ENCODE measurements at regions not wholly inside any gene's neighbourhood (a gene's known extent, or its start where the extent isn't known, plus 50 kb on each side); places are given as distances from the start of the nearest gene placed in this dataset.
"Not testable (repeated sequence)": the region's sequence is repeated elsewhere in the genome, so short reads cannot be mapped to it uniquely, and the experiment has no call there.

DNA sequence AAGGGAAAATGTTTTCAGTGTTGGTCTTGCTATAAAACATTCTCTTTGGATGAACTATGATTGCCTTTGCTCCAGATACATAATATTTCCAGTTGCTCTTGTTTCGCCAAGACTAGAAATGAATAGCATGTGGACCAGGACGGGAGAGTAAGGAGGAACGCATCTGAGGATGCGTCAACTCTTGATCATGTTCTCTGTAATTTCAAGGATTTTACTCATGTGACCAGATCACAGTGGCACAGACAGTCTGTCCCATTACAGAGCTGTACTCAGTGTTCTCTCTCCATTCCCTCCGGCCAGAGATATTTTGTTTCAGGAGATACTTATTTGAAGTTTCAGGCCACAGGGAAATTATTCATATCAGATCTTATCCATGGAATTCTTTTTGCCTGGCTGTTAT, 266.6 kb downstream of the MID1IP1 start:
- 93 to 100% methylated on average over 2 to 3 of the region's 5 CpGs for WGBS, 2 experiments (ENCODE audit: insufficient coverage in 2 of 2)
- Histone ChIP-seq H3K36me3 (ENCODE audit: control insufficient read depth, insufficient read depth, low read length) (no peaks in the 10 kb centered on the region), H3K27ac (ENCODE audit: low read depth, low read length, severe bottlenecking) (no peak overlapping the region), H3K4me3 (ENCODE audit: extremely low read depth, insufficient read depth, low read length, poor library complexity, severe bottlenecking) (no peak overlapping the region), H3K9me3 (ENCODE audit: control insufficient read depth, low read length) (no peaks in the 10 kb centered on the region), H3K4me1 (ENCODE audit: control insufficient read depth, insufficient read depth, low read length, poor library complexity, severe bottlenecking) (no peaks in the 10 kb centered on the region)

GRCh38 chrX:39068634-39069033, 267.4 kb downstream of the MID1IP1 start:
- WGBS, 2 experiments (ENCODE audit: insufficient coverage in 2 of 2): no CpG with 5 or more reads among the region's 1 CpG
- not testable (repeated sequence) for H3K4me3 ChIP-seq (ENCODE audit: extremely low read depth, insufficient read depth, low read length, poor library complexity, severe bottlenecking); H3K36me3 ChIP-seq (ENCODE audit: control insufficient read depth, insufficient read depth, low read length); H3K4me1 ChIP-seq (ENCODE audit: control insufficient read depth, insufficient read depth, low read length, poor library complexity, severe bottlenecking); H3K27ac ChIP-seq (ENCODE audit: low read depth, low read length, severe bottlenecking); H3K9me3 ChIP-seq (ENCODE audit: control insufficient read depth, low read length)

DNA sequence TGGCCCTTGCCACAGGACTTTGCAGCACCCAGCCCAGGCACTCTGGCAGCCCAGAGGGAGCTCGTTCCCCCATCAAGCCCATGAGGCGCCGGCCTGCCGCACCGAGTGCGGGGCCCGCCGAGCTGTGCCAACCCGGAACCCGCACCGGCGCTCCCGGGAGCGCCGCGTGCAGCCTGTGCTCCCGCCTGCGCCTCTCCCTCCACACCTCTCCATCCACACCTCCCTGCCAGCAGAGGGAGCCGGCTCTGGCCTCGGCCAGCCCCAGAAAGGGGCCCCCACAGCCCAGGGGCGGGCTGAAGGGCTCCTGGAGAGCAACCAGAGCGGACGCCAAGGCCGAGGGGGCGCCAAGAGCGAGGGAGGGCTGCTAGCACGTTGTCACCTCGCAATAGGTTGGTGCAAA, 268.8 kb downstream of the MID1IP1 start:
- H3K36me3 ChIP-seq (ENCODE audit: control insufficient read depth, insufficient read depth, low read length): no peaks in the 10 kb centered on the region
- no peaks in the 10 kb centered on the region for H3K4me1 ChIP-seq (ENCODE audit: control insufficient read depth, insufficient read depth, low read length, poor library complexity, severe bottlenecking)
- H3K4me3 ChIP-seq (ENCODE audit: extremely low read depth, insufficient read depth, low read length, poor library complexity, severe bottlenecking): no peak overlapping the region
- no peak overlapping the region for H3K27ac ChIP-seq (ENCODE audit: low read depth, low read length, severe bottlenecking)
- 90% methylated on average over 2 of the region's 28 CpGs; no CpG with 5 or more reads in 1 of the 2 experiments for WGBS, 2 experiments (ENCODE audit: insufficient coverage in 2 of 2)
- no peaks in the 10 kb centered on the region for H3K9me3 ChIP-seq (ENCODE audit: control insufficient read depth, low read length)

- Histone ChIP-seq H3K4me1 (ENCODE audit: control insufficient read depth, insufficient read depth, low read length, poor library complexity, severe bottlenecking) (no peaks in the 10 kb centered on the region), H3K9me3 (ENCODE audit: control insufficient read depth, low read length) (no peaks in the 10 kb centered on the region), H3K4me3 (ENCODE audit: extremely low read depth, insufficient read depth, low read length, poor library complexity, severe bottlenecking) (no peak overlapping the region), H3K36me3 (ENCODE audit: control insufficient read depth, insufficient read depth, low read length) (no peaks in the 10 kb centered on the region), H3K27ac (ENCODE audit: low read depth, low read length, severe bottlenecking) (no peak overlapping the region)
- no CpG with 5 or more reads among the region's 2 CpGs for WGBS, 2 experiments (ENCODE audit: insufficient coverage in 2 of 2)
Observed at GRCh38 chrX:39073131-39073530, 271.9 kb downstream of the MID1IP1 start.

DNA sequence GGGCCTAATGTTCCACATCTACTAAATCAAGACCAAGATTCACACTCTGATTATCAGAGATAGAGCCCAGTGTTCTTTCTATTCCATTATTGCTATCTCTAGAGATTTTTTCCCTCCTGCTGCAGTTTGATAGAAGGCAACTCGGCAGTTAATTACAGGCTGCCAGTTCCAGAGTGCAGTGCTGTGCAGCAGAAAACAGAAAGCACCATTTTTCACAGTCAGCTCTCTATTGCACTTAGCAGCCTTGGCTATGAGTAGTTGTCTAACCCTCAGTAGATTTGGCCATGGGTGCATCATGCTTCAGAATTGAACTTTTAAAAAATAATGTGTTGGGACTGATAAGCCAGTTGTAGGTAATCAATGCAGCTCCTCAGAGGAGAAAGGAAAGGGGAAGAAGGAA, 295.3 kb downstream of the MID1IP1 start:
- WGBS, 2 experiments (ENCODE audit: insufficient coverage in 2 of 2): 100% methylated on average over 1 of the region's 1 CpG; no CpG with 5 or more reads in 1 of the 2 experiments
- Histone ChIP-seq H3K36me3 (ENCODE audit: control insufficient read depth, insufficient read depth, low read length) (no peaks in the 10 kb centered on the region), H3K4me1 (ENCODE audit: control insufficient read depth, insufficient read depth, low read length, poor library complexity, severe bottlenecking) (no peaks in the 10 kb centered on the region), H3K9me3 (ENCODE audit: control insufficient read depth, low read length) (no peaks in the 10 kb centered on the region), H3K27ac (ENCODE audit: low read depth, low read length, severe bottlenecking) (no peak overlapping the region), H3K4me3 (ENCODE audit: extremely low read depth, insufficient read depth, low read length, poor library complexity, severe bottlenecking) (no peak overlapping the region)

DNA sequence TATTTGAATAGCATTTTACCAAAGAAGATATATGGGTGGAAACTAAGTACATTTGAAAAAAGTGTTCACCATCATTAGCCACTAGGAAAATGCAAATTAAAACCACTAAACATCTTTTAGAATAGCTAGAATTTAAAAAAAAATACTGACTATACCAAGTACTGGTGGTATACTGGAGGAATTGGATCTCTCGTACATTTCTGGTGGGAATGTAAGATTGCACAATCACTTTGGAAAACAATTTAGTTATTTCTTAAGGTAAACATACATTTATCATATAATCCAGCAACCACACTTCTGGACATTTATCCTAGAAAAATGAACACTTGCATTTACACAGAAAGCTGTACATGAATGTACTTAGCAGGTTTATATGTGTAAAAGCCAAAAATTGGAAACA, 303.5 kb downstream of the MID1IP1 start:
- Histone ChIP-seq H3K4me1 (ENCODE audit: control insufficient read depth, insufficient read depth, low read length, poor library complexity, severe bottlenecking) (no peaks in the 10 kb centered on the region), H3K36me3 (ENCODE audit: control insufficient read depth, insufficient read depth, low read length) (no peaks in the 10 kb centered on the region), H3K9me3 (ENCODE audit: control insufficient read depth, low read length) (no peaks in the 10 kb centered on the region), H3K27ac (ENCODE audit: low read depth, low read length, severe bottlenecking) (no peak overlapping the region), H3K4me3 (ENCODE audit: extremely low read depth, insufficient read depth, low read length, poor library complexity, severe bottlenecking) (no peak overlapping the region)
- WGBS, 2 experiments (ENCODE audit: insufficient coverage in 2 of 2): no CpG with 5 or more reads among the region's 1 CpG

GRCh38 chrX:39112143-39112542, 310.9 kb downstream of the MID1IP1 start:
- Histone ChIP-seq H3K36me3 (ENCODE audit: control insufficient read depth, insufficient read depth, low read length) (no peaks in the 10 kb centered on the region), H3K9me3 (ENCODE audit: control insufficient read depth, low read length) (no peaks in the 10 kb centered on the region), H3K27ac (ENCODE audit: low read depth, low read length, severe bottlenecking) (no peak overlapping the region), H3K4me3 (ENCODE audit: extremely low read depth, insufficient read depth, low read length, poor library complexity, severe bottlenecking) (no peak overlapping the region), H3K4me1 (ENCODE audit: control insufficient read depth, insufficient read depth, low read length, poor library complexity, severe bottlenecking) (no peaks in the 10 kb centered on the region)
- 100% methylated on average over 1 of the region's 3 CpGs; no CpG with 5 or more reads in 1 of the 2 experiments for WGBS, 2 experiments (ENCODE audit: insufficient coverage in 2 of 2)

DNA sequence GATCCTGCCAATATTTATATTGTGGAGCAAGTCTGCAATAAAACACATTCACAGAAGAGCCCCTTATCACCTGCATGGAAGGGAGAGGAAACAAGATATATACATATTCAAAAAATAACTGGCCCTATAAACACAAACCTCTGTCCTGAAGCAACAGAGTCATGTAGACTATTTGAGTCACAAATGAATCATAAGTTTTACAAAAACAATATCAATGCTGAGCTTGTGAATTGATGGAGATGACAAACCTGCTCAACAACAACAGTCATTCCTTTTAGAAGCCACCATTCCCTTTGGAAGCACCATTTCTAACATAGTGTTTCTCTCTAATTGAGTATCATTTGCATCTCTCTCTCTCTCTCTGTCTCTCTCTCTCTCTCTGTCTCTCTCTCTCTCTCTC, 313.9 kb downstream of the MID1IP1 start:
- no peaks in the 10 kb centered on the region for H3K4me1 ChIP-seq (ENCODE audit: control insufficient read depth, insufficient read depth, low read length, poor library complexity, severe bottlenecking)
- H3K9me3 ChIP-seq (ENCODE audit: control insufficient read depth, low read length): no peaks in the 10 kb centered on the region
- H3K27ac ChIP-seq (ENCODE audit: low read depth, low read length, severe bottlenecking): no peak overlapping the region
- H3K4me3 ChIP-seq (ENCODE audit: extremely low read depth, insufficient read depth, low read length, poor library complexity, severe bottlenecking): no peak overlapping the region
- H3K36me3 ChIP-seq (ENCODE audit: control insufficient read depth, insufficient read depth, low read length): no peaks in the 10 kb centered on the region

GRCh38 chrX:39117101-39117500, 315.8 kb downstream of the MID1IP1 start:
- Histone ChIP-seq H3K4me3 (ENCODE audit: extremely low read depth, insufficient read depth, low read length, poor library complexity, severe bottlenecking) (no peak overlapping the region), H3K4me1 (ENCODE audit: control insufficient read depth, insufficient read depth, low read length, poor library complexity, severe bottlenecking) (no peaks in the 10 kb centered on the region), H3K36me3 (ENCODE audit: control insufficient read depth, insufficient read depth, low read length) (no peaks in the 10 kb centered on the region), H3K9me3 (ENCODE audit: control insufficient read depth, low read length) (no peaks in the 10 kb centered on the region), H3K27ac (ENCODE audit: low read depth, low read length, severe bottlenecking) (no peak overlapping the region)
- 75% methylated on average over 1 of the region's 2 CpGs; no CpG with 5 or more reads in 1 of the 2 experiments for WGBS, 2 experiments (ENCODE audit: insufficient coverage in 2 of 2)

DNA sequence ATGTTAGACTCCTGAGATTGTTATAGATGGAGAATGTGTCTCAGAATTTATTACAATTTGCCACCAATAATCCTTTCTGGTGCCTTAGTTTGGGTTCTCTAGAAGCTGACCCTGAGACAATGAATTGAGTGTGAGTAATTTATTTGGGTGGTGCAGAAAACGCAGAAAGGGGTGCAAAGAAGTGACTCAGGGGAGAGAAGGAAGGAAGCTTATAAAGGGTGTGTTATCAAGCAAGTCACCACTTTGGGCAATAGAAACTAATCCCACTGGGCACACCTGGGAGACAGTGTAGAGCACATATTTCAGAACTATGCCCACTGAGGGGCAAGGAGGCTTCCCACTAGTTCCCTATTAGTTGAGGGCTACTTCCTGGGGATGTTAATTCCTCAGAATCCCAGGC, 320.6 kb downstream of the MID1IP1 start:
- no peak overlapping the region for H3K27ac ChIP-seq (ENCODE audit: low read depth, low read length, severe bottlenecking)
- H3K36me3 ChIP-seq (ENCODE audit: control insufficient read depth, insufficient read depth, low read length): no peaks in the 10 kb centered on the region
- 100% methylated on average over 1 of the region's 1 CpG; no CpG with 5 or more reads in 1 of the 2 experiments for WGBS, 2 experiments (ENCODE audit: insufficient coverage in 2 of 2)
- no peaks in the 10 kb centered on the region for H3K4me1 ChIP-seq (ENCODE audit: control insufficient read depth, insufficient read depth, low read length, poor library complexity, severe bottlenecking)
- H3K9me3 ChIP-seq (ENCODE audit: control insufficient read depth, low read length): no peaks in the 10 kb centered on the region
- no peak overlapping the region for H3K4me3 ChIP-seq (ENCODE audit: extremely low read depth, insufficient read depth, low read length, poor library complexity, severe bottlenecking)

GRCh38 chrX:39125834-39126233, 324.6 kb downstream of the MID1IP1 start:
- Histone ChIP-seq H3K4me1 (ENCODE audit: control insufficient read depth, insufficient read depth, low read length, poor library complexity, severe bottlenecking) (no peaks in the 10 kb centered on the region), H3K27ac (ENCODE audit: low read depth, low read length, severe bottlenecking) (no peak overlapping the region), H3K9me3 (ENCODE audit: control insufficient read depth, low read length) (no peaks in the 10 kb centered on the region), H3K36me3 (ENCODE audit: control insufficient read depth, insufficient read depth, low read length) (no peaks in the 10 kb centered on the region), H3K4me3 (ENCODE audit: extremely low read depth, insufficient read depth, low read length, poor library complexity, severe bottlenecking) (no peak overlapping the region)
- WGBS, 2 experiments (ENCODE audit: insufficient coverage in 2 of 2): no CpG with 5 or more reads among the region's 1 CpG

DNA sequence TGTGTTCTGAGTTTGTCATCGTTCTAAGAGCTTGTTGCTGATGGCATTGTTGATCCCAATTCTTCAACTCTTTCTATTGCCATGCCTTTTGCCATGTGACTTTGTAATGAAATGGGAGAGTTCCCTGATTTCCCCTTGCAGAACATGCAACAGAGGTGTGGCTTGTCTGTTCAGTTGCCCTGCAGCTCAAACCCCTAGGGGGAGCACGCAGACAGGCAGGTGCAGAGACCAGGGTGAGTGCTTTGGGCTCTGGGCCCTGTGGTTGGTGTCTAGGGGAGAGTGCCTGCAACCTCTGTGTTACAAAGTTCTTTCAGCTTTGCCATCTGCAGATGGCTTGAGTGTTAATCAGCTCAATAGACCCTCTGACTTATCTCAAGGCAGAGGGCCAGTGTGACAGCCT, 332.7 kb downstream of the MID1IP1 start:
- no peak overlapping the region for H3K4me3 ChIP-seq (ENCODE audit: extremely low read depth, insufficient read depth, low read length, poor library complexity, severe bottlenecking)
- no CpG with 5 or more reads among the region's 2 CpGs for WGBS, 2 experiments (ENCODE audit: insufficient coverage in 2 of 2)
- H3K27ac ChIP-seq (ENCODE audit: low read depth, low read length, severe bottlenecking): no peak overlapping the region
- H3K36me3 ChIP-seq (ENCODE audit: control insufficient read depth, insufficient read depth, low read length): no peaks in the 10 kb centered on the region
- H3K9me3 ChIP-seq (ENCODE audit: control insufficient read depth, low read length): no peaks in the 10 kb centered on the region
- no peaks in the 10 kb centered on the region for H3K4me1 ChIP-seq (ENCODE audit: control insufficient read depth, insufficient read depth, low read length, poor library complexity, severe bottlenecking)

Data from mesodermal cell (in vitro differentiated cells).